HepG2 (cell line): ENCODE measurements at regions not wholly inside any gene's neighbourhood (a gene's known extent, or its start where the extent isn't known, plus 50 kb on each side); places are given as distances from the start of the nearest gene placed in this dataset.

ENCODE experiments used
- ATAC-seq: fragments of 200-7000 bp; cut with Tn5 transposase; 3 replicates; pipeline ENCODE4 v1.9.1; 2020; ENCODE audit warnings: mild to moderate bottlenecking, moderate library complexity
- BruUV-seq: library from RNA; stranded (reverse); fragments of 400-500 nt; replicated peaks from 2 replicates; lab custom pipeline; 2021; lab: Mats Ljungman, UMichigan
- CTCF ChIA-PET: fragments of 300-600 bp; formaldehyde crosslinking; extraction: SDS; loops from one replicate; lab custom pipeline; 2021; ENCODE audit warnings: low total read pairs, inconsistent platforms, low intra/inter-chr PET ratio; lab: Yijun Ruan, JAX
- POLR2A ChIA-PET: fragments of 350-600 bp; sonication (Branson Sonifier 250); formaldehyde crosslinking; loops from one replicate; lab custom pipeline; 2020; ENCODE audit warnings: antibody characterized with exemption, inconsistent platforms; lab: Yijun Ruan, JAX
- DNase-seq: peaks from one replicate; pipeline ENCODE4 v3.0.0-alpha.2; 2015; ENCODE audit warnings: low spot score
- FAIRE-seq: peaks from 3 replicates; lab custom pipeline; 2011; peaks lifted over from hg19 to GRCh38; lab: Jason Lieb, UNC
- H2AFZ ChIP-seq: one replicate; pipeline ENCODE4 v1.6.1; 2011; ENCODE audit warnings: low read length, inconsistent platforms
- H3K27ac ChIP-seq: fragments of 300-600 bp; 3 replicates; pipeline ENCODE4 v1.8.0; 2011; ENCODE audit warnings: mixed run types, mild to moderate bottlenecking, mixed read lengths, low read length, inconsistent platforms; ENCODE audit not compliant: insufficient read depth; ENCODE audit errors: extremely low read length
- H3K27me3 ChIP-seq, 2 experiments: fragments of 200-600 bp in 1 of 2; 2 replicates in 1 of 2; 3 replicates in 1 of 2; pipeline versions ENCODE4 v1.6.0 to v1.8.0; 2011; ENCODE audit warnings: low read length in 2 of 2, mild to moderate bottlenecking in 2 of 2, moderate library complexity in 2 of 2, inconsistent platforms in 1 of 2; ENCODE audit not compliant: insufficient read depth in 2 of 2, control insufficient read depth in 1 of 2
- H3K36me3 ChIP-seq, 2 experiments: fragments of 200-600 bp in 1 of 2; replicated peaks in 1 of 2; 2 replicates in 1 of 2; 3 replicates in 1 of 2; pipeline versions ENCODE4 v1.5.1 to v1.8.0; 2011; ENCODE audit warnings: low read length in 2 of 2, inconsistent platforms in 1 of 2; ENCODE audit not compliant: insufficient read depth in 2 of 2, control insufficient read depth in 1 of 2
- H3K4me1 ChIP-seq: 2 replicates; pipeline ENCODE4 v1.5.1; 2012; ENCODE audit warnings: low read length, inconsistent platforms; ENCODE audit not compliant: insufficient read depth
- H3K4me2 ChIP-seq: 2 replicates; pipeline ENCODE4 v1.6.0; 2011; ENCODE audit warnings: low read depth, low read length, inconsistent platforms
- H3K4me3 ChIP-seq, 3 experiments: fragments of 200-600 bp in 1 of 3; sonication (generic), shearing (Covaris generic) in 1 of 3; replicated peaks in 1 of 3; 2 replicates each; pipeline ENCODE4 v1.5.1; 2011 to 2016; ENCODE audit warnings: low read length in 3 of 3, inconsistent platforms in 2 of 3, low read depth in 2 of 3, mild to moderate bottlenecking in 2 of 3, control low read depth in 1 of 3, mixed read lengths in 1 of 3; ENCODE audit not compliant: insufficient read depth in 1 of 3
- H3K79me2 ChIP-seq: one replicate; pipeline ENCODE4 v1.6.1; 2011; ENCODE audit warnings: low read length, inconsistent platforms; ENCODE audit not compliant: insufficient read depth
- H3K9ac ChIP-seq: 2 replicates; pipeline ENCODE4 v1.6.0; 2011; ENCODE audit warnings: mild to moderate bottlenecking, low read depth, low read length, inconsistent platforms; ENCODE audit not compliant: insufficient read depth
- H3K9me3 ChIP-seq: 2 replicates; pipeline ENCODE4 v1.5.1; 2012; ENCODE audit warnings: mild to moderate bottlenecking, low read length
- H4K20me1 ChIP-seq: 2 replicates; pipeline ENCODE4 v1.6.0; 2011; ENCODE audit warnings: inconsistent platforms, mild to moderate bottlenecking, low read length, moderate library complexity; ENCODE audit not compliant: insufficient read depth
- ATF6 ChIP-seq: sonication (generic); formaldehyde crosslinking; conservative IDR thresholded peaks from 2 replicates; pipeline ENCODE4 v1.4.0; 2020; ENCODE audit warnings: missing genetic modification reagents
- CENPT ChIP-seq: sonication (generic); formaldehyde crosslinking; IDR thresholded peaks from 2 replicates; pipeline ENCODE4 v1.8.0; 2022; ENCODE audit warnings: low read depth, mild to moderate bottlenecking, moderate library complexity, missing genetic modification reagents
- ETS1 ChIP-seq: sonication (generic); formaldehyde crosslinking; IDR thresholded peaks from 2 replicates; pipeline ENCODE4 v1.4.0; 2020; ENCODE audit warnings: missing genetic modification reagents
- FUBP1 ChIP-seq: sonication (generic); formaldehyde crosslinking; IDR thresholded peaks from 2 replicates; pipeline ENCODE4 v1.5.1; 2020; ENCODE audit warnings: missing genetic modification reagents, mild to moderate bottlenecking, borderline replicate concordance
- GMEB1 ChIP-seq: sonication (generic); formaldehyde crosslinking; IDR thresholded peaks from 2 replicates; pipeline ENCODE4 v1.5.1; 2020; ENCODE audit warnings: missing genetic modification reagents, mild to moderate bottlenecking, borderline replicate concordance
- JUND ChIP-seq: sonication (generic); formaldehyde crosslinking; IDR thresholded peaks from 2 replicates; pipeline ENCODE4 v1.8.0; 2022; ENCODE audit warnings: mild to moderate bottlenecking, missing genetic modification reagents
- SETDB1 ChIP-seq: sonication (generic); formaldehyde crosslinking; IDR thresholded peaks from 2 replicates; pipeline ENCODE4 v1.5.1; 2020; ENCODE audit warnings: missing genetic modification reagents, mild to moderate bottlenecking, borderline replicate concordance
- SNRNP70 ChIP-seq: fragments of 200-400 bp; formaldehyde crosslinking; IDR thresholded peaks from 2 replicates; pipeline ENCODE4 v1.6.1; 2017; ENCODE audit warnings: mild to moderate bottlenecking, low read depth, low read length, moderate library complexity
- ZNF282 ChIP-seq: fragments of 450-650 bp; IDR thresholded peaks from 2 replicates; pipeline ENCODE4 v1.6.1; 2018; ENCODE audit not compliant: partially characterized antibody
- ZNF816 ChIP-seq: sonication (generic); formaldehyde crosslinking; IDR thresholded peaks from 2 replicates; pipeline ENCODE4 v1.8.0; 2022; ENCODE audit warnings: missing genetic modification reagents, mild to moderate bottlenecking, borderline replicate concordance
- WGBS: methylation state at CpG from one replicate; pipeline ENCODE4 v1.1.6; 2017; ENCODE audit warnings: low lambda C conversion rate; 5-methylcytosine and 5-hydroxymethylcytosine counted together
- in situ Hi-C: cut with HindIII; loops from 2 replicates; pipeline ENCODE4 v1.10.0; 2017; ENCODE audit warnings: low pct_unique_long_range_greater_than_20kb; ENCODE audit not compliant: extremely low pct_ligation_motif_present
- intact Hi-C: fragments of 100-400 bp; cut with micrococcal nuclease; formaldehyde crosslinking; loops from one replicate; pipeline ENCODE4 v1.10.0; 2022; ENCODE audit not compliant: unreplicated experiment

GRCh38 chr2:37441055-37441454 lies 96.6 kb downstream of the QPCT start:
- H3K79me2 ChIP-seq = no peaks in the 10 kb centered on the region
- H3K27ac ChIP-seq = no peak overlapping the region
- H3K9me3 ChIP-seq = no peaks in the 10 kb centered on the region
- CTCF ChIA-PET = no interaction called here
- TF ChIP-seq SNRNP70 = no peak
- no peak for TF ChIP-seq GMEB1 (CRISPR knock-in tag)
- TF ChIP-seq ETS1 (CRISPR knock-in tag) = no peak
- TF ChIP-seq ZNF282 = no peak
- no peak for TF ChIP-seq ZNF816 (CRISPR knock-in tag)
- TF ChIP-seq ATF6 (CRISPR knock-in tag) = no peak
- TF ChIP-seq CENPT (CRISPR knock-in tag) = no peak
- TF ChIP-seq JUND (CRISPR knock-in tag) = no peak
- no peak for TF ChIP-seq SETDB1 (CRISPR knock-in tag)
- no peak for TF ChIP-seq FUBP1 (CRISPR knock-in tag)
- TF ChIP-seq, all 625 proteins: peak for 0
- in situ Hi-C loops (no loop called here), intact Hi-C loops (no loop called here)
- no peak for FAIRE-seq
- no peak overlapping the region for H2AFZ ChIP-seq
- H3K9ac ChIP-seq = no peak overlapping the region
- no peaks in the 10 kb centered on the region for H4K20me1 ChIP-seq
- POLR2A ChIA-PET = no interaction called here
- DNase-seq = no peak
- no peak for ATAC-seq
- H3K36me3 ChIP-seq = no peaks in the 10 kb centered on the region
- 5% methylated on average over 1 of the region's 1 CpG for WGBS
- H3K27me3 ChIP-seq = no peaks in the 10 kb centered on the region
- BruUV-seq = no TSS peak
- H3K4me1 ChIP-seq = no peaks in the 10 kb centered on the region
- no peak overlapping the region for H3K4me3 ChIP-seq
- no peak overlapping the region for H3K4me2 ChIP-seq
